IPS DF 19.7 (cell line): ENCODE measurements at regions not wholly inside any gene's neighbourhood (a gene's known extent, or its start where the extent isn't known, plus 50 kb on each side); places are given as distances from the start of the nearest gene placed in this dataset.
A peak's percentile ranks its signal among the peaks of the same experiment; 100 is the strongest.
"Not testable (repeated sequence)": the region's sequence is repeated elsewhere in the genome, so short reads cannot be mapped to it uniquely, and the experiment has no call there.

Experiments used
- DNase-seq: peaks from one replicate; pipeline ENCODE4 v3.0.0-alpha.2; 2013; ENCODE audit warnings: low read depth, low spot score

DNA sequence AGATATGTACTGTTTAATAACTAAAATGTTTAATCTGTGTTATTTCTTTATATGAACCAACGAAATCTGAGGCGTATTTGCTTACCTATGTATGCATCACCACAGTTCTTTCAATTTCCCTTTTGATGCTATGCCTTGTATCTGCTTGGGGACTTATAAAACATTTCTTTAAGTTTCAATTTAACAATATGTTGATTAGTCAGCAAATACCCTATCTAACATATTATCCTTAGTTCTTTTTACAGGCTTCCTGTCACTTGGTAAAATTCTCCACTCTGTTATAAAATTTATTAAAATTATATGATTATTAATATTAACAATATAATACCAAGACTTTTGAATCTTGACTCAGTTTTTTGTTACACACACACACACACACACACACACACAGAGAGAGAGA, 174.3 kb downstream of the CPS1 start:
- no peak for DNase-seq

DNA sequence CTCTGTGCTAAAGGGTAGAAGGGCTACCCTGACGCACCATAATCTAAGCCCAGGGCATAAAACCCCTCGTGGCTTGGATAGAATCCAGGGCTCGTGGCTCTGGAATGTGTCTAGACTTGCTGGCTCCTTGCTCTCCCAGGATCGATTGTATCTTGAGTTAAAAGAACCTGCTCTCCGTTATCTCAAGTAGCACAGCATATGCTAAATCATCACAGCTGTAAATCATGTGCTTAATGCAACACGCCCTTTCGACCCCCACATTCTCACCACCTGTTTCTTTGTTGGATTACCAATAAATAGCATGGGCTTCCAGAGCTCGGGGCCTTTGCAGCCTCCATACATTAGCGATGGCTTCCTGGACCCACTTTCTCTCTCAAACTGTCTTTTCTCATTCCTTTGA, 190.4 kb downstream of the CPS1 start:
- DNase-seq, result not testable (repeated sequence)

DNA sequence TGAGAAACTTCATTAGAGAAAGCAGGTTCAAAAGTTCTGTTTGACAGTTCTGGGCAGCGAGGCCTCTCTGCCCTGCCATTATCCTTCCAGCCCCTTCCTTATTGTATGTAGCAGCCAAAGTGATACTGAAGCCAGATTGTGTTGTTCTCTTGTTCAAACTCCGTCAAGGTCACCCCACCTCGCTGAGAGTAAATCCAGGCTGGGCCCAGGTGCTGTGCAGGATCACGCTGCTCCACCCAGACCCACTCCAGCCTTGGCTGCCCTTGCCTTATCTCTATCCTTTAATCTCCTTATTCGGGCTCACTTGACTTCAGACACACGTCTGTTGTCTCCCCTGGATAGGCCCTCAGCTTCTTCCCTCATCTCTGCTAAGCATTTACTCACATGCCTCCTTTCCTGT, 196.1 kb downstream of the CPS1 start:
- DNase-seq, result no peak

DNA sequence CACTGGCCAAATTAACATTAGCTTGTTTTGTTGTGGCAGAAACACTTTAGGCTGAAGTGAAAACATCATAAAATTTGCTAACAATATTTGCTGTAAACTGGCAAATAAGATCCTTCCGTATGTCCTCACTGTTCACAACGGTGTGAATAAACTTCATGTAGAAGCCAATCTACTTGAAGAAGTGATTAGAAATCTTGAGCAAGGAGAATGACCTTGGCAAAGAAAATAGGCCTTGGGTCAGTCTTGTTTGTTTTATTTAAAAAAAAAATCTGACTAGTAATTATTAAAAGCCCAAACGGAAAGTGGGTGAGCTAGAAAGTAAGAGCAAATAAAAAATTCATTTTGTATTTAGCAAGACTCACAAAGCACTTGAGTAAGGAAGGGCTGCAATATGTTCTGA, 197.0 kb downstream of the CPS1 start:
- DNase-seq, result no peak

DNA sequence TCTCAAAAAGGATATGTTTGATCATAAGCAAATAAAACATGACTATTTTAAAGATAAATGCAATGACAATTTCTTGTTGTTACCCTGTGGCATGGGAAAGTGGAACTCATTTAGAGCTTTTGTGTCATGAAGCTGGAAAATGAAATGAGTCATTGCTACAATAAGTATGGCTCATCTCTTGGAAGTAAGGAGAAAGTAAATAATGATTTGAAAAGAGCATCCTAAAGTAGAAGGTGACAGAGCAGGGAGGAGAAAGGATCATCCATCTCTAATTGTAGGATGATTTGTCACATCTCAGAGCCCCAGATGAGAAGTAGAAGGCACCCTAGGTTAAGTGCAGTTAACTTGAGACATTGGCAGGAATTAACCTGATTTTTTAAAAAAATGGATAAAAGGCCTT, 200.5 kb downstream of the CPS1 start:
- no peak for DNase-seq

DNA sequence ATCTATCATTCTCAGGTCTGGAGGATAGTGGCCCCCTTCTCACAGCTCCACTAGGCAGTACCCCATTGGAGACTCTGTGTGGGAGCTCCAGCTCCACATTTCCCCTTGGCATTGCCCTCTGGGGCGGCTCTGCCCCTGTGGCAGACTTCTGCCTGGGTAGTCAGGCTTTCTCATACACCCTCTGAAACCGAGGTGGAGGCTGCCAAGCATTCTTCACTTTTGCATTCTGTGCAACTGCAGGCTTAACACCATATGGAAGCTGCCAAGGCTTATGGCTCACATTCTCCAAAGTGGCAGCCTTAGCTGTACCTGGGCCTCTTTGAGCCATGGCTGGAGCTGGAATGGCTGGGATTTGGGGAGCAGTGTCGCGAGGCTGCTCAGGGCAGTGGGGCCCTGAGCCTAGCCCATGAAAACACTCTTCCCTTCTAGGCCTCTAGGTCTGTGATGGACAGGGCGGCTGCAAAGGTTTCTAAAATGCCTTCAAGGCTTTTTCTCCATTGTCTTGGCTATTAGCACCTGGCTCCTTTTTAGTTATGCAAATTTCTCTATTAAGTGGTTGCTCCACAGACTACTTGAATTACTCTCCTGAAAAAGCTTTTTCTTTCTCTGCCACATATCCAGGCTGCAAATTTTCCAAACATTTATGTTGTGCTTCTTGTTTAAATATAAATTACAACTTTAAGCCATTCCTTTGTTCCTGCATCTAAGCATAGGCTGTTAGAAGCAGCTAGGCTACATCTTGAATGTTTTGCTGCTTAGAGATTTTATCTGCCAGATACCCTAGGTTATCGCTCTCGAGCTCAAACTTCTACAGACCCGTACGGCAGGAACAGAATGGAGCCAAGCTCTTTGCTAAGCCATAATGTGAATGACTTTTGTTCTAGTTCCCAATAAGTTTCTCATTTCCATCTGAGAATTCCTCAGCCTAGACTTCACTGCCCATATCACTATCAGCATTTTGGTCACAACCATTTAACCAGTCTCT, 206.5 kb downstream of the CPS1 start:
- peak; percentile 67 for DNase-seq

DNA sequence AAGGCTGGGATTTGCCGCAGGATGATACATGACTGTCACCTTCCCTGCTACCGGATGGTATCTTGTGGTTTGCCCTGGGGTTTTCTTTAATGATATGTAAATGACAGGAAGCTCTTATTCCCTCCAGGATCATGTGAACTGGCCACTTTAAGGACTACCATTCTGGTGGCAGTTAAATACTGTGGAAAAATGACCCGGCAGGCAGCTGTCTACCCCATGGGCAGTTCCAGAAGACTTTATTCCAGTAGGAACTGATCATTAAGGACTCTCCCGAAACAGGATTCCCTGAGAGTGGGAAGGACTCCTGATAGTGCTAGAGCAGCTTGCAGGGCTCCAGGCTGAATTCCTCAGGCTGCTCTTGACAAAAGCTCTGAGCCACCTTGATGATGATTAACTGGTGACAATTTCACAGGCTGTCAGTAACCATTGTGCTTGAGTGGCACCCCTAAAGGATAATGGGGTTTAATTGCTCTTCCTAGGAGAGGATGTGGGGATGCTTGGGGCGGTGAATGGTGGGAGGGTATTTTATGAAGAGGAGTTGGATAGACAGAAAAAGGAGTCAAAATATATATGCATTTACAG, 212.0 kb downstream of the CPS1 start:
- DNase-seq, result no peak

DNA sequence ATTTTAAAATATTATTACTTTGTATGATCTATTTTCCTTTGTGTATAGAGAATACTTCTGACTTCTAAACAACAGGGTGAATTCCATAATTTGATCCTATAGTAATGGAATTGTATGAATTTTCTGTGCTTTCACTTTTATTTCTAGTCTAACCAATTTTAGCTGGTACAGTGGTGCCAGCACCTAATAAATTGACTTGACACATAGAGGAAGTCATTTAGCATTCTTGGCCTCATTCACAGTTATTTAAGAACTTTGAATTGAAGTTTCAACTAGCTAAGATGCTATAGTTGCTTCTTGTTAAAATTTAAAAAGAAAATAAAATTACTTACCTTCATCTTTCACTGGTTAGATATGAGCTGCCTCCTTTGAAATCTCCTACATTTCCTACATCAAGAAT, 220.4 kb downstream of the CPS1 start:
- no peak for DNase-seq

DNA sequence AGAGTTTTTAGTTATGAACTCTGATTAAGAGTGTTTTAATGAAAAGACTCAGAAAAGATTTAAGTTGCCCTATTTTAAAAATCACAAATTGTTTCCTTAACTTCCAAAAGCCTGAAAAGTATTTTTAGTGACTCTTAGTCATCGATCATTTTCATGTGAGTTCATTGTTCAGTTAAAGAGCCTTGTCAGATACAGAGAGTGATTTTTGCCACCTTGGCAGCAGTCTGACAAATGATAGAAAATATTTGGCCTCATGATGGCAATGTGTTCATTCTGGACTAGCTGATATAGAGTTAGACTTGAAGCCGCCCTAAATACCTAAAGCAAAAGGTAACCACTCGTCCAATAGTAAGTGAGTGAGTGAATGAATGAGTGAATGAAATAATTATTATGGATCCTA, 225.8 kb downstream of the CPS1 start:
- no peak for DNase-seq

DNA sequence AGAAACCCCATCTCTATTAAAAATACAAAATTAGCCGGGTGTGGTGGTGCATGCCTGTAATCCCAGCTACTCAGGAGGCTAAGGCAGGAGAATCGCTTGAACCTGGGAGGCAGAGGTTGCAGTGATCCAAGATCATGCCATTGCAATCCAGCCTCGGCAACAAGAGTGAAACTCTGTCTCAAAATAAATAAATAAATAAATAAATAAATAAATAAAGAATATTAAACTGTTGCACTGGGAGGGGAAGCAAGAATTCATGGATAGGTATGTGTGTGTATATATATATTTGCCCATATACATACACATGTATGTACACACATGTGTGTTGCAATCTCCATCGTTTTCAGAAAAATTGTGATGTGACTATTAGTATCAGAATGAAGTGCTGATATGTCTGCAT, 231.4 kb downstream of the CPS1 start:
- DNase-seq, result not testable (repeated sequence)

DNA sequence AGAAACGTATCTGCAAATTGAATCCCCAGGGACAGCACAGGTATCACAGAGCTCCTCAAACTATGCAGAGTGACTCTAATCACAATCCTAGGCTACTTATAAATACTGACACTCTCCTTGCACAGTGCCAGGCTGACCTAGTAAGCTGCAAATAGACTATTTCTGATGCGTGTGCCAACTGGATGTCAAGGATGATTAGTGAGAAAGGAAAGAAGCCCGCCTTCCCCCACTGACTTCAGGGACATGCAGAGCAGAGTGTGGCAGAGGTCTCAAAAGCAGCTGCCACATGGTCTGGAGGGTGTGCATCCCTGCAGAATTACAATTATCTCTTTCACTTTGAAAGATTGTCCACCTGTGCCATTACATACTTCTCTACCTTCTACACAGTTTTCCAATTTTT, 235.6 kb downstream of the CPS1 start:
- no peak for DNase-seq

DNA sequence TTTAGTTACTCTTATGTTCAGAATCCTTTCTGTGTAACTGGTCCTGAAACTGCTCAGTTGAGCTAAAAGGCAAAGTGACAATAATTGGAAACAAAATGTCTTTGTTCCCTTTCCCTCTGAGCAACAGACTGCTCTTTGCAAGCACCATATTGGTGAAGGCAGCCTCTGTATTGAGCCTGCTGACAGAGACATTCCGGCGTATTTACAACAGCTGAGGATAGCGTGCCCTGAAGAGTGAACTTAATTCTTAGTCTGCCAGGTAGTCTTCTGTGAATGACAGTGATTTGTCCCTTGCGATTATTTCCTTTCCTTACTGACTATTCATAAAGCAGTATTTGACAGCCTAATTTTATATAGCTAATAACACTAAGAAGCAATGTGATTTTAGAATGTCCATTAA, 239.1 kb downstream of the CPS1 start:
- no peak for DNase-seq

DNA sequence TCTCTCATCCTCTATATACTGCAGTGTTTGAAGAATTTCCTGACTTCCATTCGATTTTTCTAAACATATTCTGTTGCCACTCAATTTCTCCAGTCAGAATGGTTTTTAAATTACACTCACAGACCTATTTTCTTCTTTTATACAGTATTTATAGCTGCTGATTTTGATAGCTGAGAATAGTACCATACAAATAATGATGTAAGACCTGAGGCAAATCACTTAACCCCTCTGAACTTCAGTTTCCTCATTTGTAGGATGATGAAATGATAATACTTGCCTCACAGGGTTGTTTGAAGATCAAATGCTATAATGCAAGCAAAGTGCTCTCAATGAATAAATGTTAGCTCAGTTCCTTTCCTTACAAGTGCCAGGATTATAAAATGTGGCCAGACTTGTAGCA, 241.8 kb downstream of the CPS1 start:
- DNase-seq, result no peak

DNA sequence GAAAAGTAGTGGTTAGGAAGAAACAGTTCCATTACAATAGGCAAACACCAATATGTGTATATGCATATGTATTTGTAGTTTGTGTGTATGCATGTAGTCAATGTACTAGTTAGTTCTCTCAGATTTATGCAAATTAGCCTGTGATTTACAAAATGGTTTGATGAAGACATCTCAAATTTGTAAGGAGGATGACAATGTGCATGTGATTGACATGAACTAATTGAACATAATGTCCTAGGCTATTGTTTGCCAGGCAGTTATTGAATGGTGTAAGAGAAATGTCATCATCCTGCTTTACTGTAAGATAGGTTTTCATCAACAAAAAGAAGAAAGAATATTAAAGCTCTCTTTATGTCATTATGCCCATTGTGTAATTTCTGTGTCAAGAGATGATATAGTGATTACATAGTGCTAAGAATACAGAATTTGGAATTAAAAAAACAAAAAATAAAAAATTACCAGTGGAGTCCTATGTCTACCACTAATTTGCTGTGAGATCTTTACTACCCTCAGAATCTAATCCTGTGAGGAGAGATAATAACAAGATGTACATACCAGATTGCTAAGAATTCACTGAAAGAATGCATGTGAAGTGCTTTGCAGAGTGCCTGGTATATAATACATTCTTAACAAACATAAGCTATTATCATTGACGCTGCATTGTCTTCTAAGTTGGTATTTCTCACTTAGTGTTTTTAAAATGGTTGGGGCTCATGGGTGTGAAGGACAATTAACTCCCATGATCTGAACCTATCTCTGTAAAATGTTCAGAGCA, 258.0 kb downstream of the CPS1 start:
- DNase-seq, result no peak

DNA sequence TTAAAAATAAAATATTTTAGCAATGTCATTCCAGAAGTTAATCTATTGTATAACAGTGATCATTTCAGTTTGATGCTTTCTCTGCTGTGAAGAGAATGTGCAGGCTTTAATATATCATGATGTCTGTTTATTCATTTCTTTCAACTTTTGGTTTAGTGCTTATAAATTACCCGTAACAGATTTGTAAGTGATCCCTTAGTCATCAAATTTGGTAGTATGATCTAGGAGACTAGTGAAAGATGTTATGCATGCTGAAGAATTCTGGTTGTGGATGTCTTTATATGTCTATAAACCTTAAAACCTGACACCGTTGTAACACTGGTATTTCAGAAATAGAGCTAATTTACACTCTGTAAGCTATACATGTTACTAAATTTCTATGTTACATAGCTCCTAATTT, 260.4 kb downstream of the CPS1 start:
- no peak for DNase-seq

DNA sequence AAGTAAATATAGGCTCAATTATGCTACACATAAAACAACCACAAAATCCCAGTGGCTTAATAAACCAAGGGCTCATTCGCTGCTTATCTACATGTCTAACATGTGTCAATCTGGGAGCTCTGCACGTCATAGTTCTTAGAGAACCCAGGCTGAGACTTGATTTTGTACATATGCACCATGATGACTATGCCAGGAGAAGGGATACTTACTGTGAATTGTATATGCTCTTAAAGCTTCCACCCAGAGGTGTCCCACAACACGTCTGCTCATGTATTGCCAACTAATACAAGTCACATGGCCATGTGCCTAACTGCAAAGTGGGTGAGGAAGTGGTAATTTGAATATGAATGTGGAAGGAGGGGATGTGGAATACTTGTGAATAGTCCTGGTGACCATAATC, 262.1 kb downstream of the CPS1 start:
- DNase-seq, result no peak

DNA sequence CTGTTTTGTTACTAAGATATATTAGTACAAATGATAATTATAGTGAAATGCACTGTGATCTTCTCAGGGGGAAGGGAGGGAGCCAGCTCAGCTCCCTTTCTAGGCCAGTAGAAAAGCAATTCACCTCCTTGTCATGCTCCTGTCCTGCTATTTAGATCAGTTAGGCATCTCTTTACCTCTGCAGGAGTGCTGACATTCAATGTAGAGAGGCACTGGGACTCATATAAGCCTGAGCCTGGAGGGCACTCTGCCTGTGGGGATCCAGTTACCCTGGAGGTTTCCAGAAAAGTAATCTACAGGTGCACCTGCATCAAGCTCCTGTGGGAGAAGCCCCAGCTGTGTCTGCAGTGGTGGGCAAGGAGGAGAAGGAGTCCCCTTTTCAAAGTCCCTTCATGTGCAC, 277.0 kb downstream of the CPS1 start:
- DNase-seq, result no peak

DNA sequence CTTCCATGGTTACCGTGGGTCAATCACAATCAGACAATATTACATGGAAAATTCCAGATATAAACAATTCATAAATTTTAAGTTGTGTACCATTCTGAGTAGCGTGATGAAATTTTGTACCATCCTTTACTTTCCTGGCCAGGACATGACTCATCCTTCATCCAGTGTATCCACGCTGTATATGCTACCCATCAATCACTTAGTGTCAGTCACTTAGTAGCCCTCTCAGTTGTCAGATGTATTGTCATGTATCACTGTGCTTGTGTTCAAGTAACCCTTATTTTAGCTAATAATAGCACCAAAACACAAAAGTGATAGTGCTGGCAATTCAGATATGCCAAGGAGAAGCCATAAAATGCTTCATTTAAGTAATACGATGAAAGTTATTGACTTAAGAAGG, 282.6 kb downstream of the CPS1 start:
- no peak for DNase-seq

DNA sequence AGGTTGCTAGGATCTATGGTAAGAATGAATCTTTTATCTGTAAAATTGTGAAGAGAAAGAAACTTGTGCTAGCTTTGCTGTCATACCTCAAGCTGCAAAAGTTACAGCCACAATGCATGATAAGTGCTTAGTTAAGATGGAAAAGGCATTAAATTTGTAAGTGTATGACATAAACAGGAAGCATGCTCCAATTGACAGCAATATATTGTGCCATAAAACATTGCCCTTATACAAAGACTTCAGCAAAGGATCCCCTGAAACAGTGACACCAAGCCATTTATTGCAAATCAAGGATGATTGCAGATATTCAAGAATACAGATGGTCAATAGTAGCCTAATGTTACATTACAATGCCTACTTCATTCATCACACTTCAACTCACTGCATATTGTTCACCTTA, 283.1 kb downstream of the CPS1 start:
- DNase-seq, result no peak

DNA sequence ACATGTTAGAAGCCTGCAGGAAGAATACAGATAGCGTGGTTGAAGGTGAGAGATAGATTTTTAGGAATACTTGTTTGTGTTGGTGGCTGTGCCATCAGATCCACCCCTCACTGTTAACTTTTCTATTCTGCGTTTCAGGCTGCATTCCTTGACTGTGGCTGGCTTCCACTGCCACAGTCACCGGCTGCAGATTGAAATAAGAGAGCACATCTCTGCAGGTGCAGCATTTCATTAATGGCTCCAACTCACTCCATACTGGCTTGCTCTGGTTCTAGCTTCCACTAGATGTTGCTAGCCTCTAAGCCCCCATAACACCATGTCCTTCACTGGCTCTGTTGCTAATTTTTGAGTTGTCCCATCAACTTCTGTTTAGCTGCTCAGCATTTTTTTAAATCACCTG, 286.5 kb downstream of the CPS1 start:
- no peak for DNase-seq

DNA sequence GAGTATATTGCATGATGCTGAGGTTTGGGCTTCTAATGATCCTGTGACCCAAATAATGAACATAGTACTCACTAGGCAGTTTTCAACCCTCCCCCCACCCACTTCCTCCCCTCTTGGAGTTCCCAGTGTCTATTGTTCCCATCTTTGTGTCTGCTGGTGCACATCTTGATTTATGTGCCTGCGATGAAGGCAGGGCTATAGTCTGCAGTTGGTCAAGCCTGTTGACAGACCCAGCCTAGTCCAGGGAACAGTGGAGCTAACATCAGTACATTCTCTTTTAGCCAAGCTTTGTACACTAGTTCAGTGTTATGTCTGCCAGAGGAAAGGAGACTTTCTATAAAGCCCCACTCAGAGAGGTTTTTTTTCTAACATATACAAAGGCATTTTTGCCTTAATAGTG, 287.6 kb downstream of the CPS1 start:
- no peak for DNase-seq

DNA sequence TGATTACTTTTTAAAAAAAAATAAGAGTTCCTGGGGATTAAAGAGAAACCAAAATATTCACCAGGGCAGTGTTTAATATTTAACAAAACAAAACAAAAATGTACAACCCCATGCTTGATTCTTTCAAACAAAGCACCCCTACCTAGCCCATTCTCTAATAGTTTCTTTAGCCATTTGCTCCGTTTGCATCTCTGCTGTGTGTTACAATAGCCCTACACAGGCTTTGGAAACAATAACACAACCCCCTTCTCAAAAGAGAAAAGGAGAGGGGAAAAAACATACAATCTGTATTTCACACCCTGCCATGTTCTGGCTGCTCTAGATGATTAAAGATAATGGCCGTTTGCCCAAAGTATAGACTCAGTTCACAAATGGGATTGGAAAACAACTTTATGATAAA, 302.9 kb downstream of the CPS1 start:
- DNase-seq, result no peak

DNA sequence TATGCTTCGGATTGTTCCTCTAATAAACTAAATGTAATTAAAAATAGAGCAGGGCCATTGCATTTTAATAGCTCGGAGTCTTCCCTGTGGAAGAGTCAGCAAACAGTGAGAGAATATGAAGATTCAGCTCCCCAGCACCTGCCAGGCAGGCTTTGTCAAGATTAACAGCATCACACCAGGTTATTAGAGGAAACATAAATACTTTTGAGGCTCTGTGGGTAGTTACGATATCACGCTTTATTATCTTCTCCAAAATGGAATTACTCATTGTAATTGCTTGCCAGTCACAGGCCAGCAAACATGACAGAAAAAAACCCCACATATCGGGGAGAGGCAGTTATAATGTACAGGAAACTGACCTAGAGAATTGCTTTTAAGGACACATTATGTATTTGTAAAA, 303.9 kb downstream of the CPS1 start:
- DNase-seq, result no peak
